Prostate gland (tissue), 2 donors: ENCODE measurements at regions not wholly inside any gene's neighbourhood (a gene's known extent, or its start where the extent isn't known, plus 50 kb on each side); places are given as distances from the start of the nearest gene placed in this dataset.

Experiments
- CTCF ChIP-seq, 4 experiments: fragments of 200-600 bp in 2 of 4; fragments of 450-650 bp in 2 of 4; sonication (generic) in 2 of 4; IDR thresholded peaks; 1 replicate in 3 of 4; 2 replicates in 1 of 4; pipeline ENCODE4 v1.5.1; 2016 to 2019; ENCODE audit warnings: antibody characterized with exemption in 4 of 4, mild to moderate bottlenecking in 2 of 4, moderate library complexity in 2 of 4
- POLR2A ChIP-seq: fragments of 450-650 bp; IDR thresholded peaks from one replicate; pipeline ENCODE4 v1.6.1; 2016; ENCODE audit warnings: antibody characterized with exemption, mild to moderate bottlenecking
- POLR2AphosphoS5 ChIP-seq: sonication (generic); formaldehyde crosslinking; IDR thresholded peaks from one replicate; pipeline ENCODE4 v1.6.1; 2017; ENCODE audit warnings: antibody characterized with exemption

- TF ChIP-seq CTCF (IDR thresholded peaks at IDR 0.05) (no peak), POLR2AphosphoS5 (no peak), POLR2A (no peak)
Measured at GRCh38 chr2:123128951-123129350, 896.1 kb upstream of the CNTNAP5 start.
